ENCODE measurements at regions not wholly inside any gene's neighbourhood (a gene's known extent, or its start where the extent isn't known, plus 50 kb on each side); places are given as distances from the start of the nearest gene placed in this dataset.

DNA sequence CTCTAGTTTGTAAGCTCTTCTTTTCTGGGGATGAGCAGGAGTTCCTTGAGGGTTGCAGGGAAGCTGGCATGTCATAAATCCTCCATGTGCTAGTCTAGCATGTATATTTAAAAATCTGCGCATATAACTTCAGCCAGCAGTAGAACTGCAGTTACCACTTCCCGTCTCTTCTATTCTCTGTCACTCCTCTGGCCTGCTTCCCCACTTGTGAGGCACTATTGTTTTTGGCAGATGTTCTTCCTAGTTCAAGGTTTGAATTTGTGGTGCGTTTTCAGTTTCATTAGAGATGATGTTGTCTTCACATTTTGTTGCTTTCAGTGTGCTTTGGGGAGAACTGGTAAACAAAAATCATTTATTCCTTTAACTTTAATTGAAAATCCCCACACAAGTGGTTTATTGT, 169.1 kb upstream of the ZPLD1 start:
- no peaks in the 10 kb centered on the region for H3K4me1 ChIP-seq (ENCODE audit: control insufficient read depth, insufficient read depth, low read length)
- in situ Hi-C loops (cut with MboI): no loop called here
- H3K4me3 ChIP-seq: no peak overlapping the region
- no peaks in the 10 kb centered on the region for H3K27me3 ChIP-seq (replicated peaks in 1 of 2; ENCODE audit: control insufficient read depth in 2 of 2, insufficient read depth in 2 of 2, low read length in 1 of 2)
- H4K20me1 ChIP-seq (ENCODE audit: control insufficient read depth, insufficient read depth): no peaks in the 10 kb centered on the region
- BruUV-seq (replicated peaks): no TSS peak
- no peak for DNase-seq (ENCODE audit: low read depth, low spot score)
- H3K27ac ChIP-seq (ENCODE audit: control insufficient read depth, insufficient read depth): no peak overlapping the region
- no peak for FAIRE-seq
- no peaks in the 10 kb centered on the region for H3K36me3 ChIP-seq (ENCODE audit: control insufficient read depth in 2 of 2, insufficient read depth in 2 of 2, low read length in 1 of 2)
- ATAC-seq: peak; percentile 39; the same call in 2 of the 3 replicates
- no peak overlapping the region for H3K4me2 ChIP-seq (ENCODE audit: control insufficient read depth, insufficient read depth)
- ChIA-PET SMC1A (ENCODE audit: uncharacterized antibody, unreplicated experiment) (interaction anchor here (0.8 kb wide), 1 partner anchor 23 kb away, joined by 3 read pairs; no protein-coding TSS in a partner anchor), POLR2A (no interaction called here), CTCF (interaction anchor here (1.0 kb wide), 1 partner anchor 463 kb away, joined by 3 read pairs; no protein-coding TSS in a partner anchor), RAD21 (ENCODE audit: unreplicated experiment) (no interaction called here)
- no peaks in the 10 kb centered on the region for H3K79me2 ChIP-seq (ENCODE audit: control insufficient read depth, insufficient read depth, low read length)
- WGBS (ENCODE audit: insufficient coverage, insufficient replicate concordance, low lambda C conversion rate, missing lambda C conversion rate): 0% methylated on average over 3 of the region's 3 CpGs
- TF ChIP-seq PML (IDR thresholded peaks at IDR 0.05; ENCODE audit: low read length) (no peak), YY1 (IDR thresholded peaks at IDR 0.05; ENCODE audit: low read depth, low read length) (no peak), CBFB (IDR thresholded peaks at IDR 0.05; ENCODE audit: low read depth) (no peak), NR2C1 (IDR thresholded peaks at IDR 0.05) (0 out of 2 replicates have a peak, but pooled peaks have one; percentile 17)
- H3K9ac ChIP-seq (ENCODE audit: control insufficient read depth, insufficient read depth, low read length): no peak overlapping the region
- no peaks in the 10 kb centered on the region for H3K9me3 ChIP-seq (replicated peaks; ENCODE audit: control insufficient read depth, insufficient read depth, low read length)
- intact Hi-C loops (cut with micrococcal nuclease; ENCODE audit: unreplicated experiment): no loop called here
- H2AFZ ChIP-seq (ENCODE audit: control insufficient read depth, low read depth, low read length): peak overlapping the region; percentile 19

DNA sequence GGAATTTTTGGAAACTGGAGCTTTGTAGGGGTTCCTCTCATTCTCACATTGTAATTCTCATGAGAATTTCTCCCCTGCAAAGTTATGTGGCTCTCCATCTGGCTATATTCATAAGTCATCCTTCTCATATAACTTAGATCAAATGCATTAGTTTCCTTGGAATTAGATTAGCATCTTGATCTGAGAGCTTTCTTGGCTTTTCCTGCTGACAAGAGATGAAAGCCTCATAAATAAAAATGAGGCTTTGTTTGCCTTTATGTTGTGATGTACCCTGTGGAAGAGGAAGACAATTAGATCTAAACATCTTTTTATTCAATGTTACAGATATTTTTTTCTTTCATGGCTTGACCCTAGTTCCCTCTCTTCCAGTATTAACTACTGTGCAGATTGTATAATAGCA, 165.4 kb upstream of the ZPLD1 start:
- Histone ChIP-seq H3K4me2 (ENCODE audit: control insufficient read depth, insufficient read depth) (no peak overlapping the region), H3K9me3 (replicated peaks; ENCODE audit: control insufficient read depth, insufficient read depth, low read length) (no peaks in the 10 kb centered on the region), H3K4me3 (no peak overlapping the region), H4K20me1 (ENCODE audit: control insufficient read depth, insufficient read depth) (no peaks in the 10 kb centered on the region), H3K4me1 (ENCODE audit: control insufficient read depth, insufficient read depth, low read length) (no peaks in the 10 kb centered on the region), H3K9ac (ENCODE audit: control insufficient read depth, insufficient read depth, low read length) (no peak overlapping the region), H3K79me2 (ENCODE audit: control insufficient read depth, insufficient read depth, low read length) (no peaks in the 10 kb centered on the region), H3K27ac (ENCODE audit: control insufficient read depth, insufficient read depth) (no peak overlapping the region), H3K36me3 (ENCODE audit: control insufficient read depth in 2 of 2, insufficient read depth in 2 of 2, low read length in 1 of 2) (no peaks in the 10 kb centered on the region), H2AFZ (ENCODE audit: control insufficient read depth, low read depth, low read length) (no peak overlapping the region), H3K27me3 (replicated peaks in 1 of 2; ENCODE audit: control insufficient read depth in 2 of 2, insufficient read depth in 2 of 2, low read length in 1 of 2) (no peaks in the 10 kb centered on the region)
- TF ChIP-seq, protein P1, sequence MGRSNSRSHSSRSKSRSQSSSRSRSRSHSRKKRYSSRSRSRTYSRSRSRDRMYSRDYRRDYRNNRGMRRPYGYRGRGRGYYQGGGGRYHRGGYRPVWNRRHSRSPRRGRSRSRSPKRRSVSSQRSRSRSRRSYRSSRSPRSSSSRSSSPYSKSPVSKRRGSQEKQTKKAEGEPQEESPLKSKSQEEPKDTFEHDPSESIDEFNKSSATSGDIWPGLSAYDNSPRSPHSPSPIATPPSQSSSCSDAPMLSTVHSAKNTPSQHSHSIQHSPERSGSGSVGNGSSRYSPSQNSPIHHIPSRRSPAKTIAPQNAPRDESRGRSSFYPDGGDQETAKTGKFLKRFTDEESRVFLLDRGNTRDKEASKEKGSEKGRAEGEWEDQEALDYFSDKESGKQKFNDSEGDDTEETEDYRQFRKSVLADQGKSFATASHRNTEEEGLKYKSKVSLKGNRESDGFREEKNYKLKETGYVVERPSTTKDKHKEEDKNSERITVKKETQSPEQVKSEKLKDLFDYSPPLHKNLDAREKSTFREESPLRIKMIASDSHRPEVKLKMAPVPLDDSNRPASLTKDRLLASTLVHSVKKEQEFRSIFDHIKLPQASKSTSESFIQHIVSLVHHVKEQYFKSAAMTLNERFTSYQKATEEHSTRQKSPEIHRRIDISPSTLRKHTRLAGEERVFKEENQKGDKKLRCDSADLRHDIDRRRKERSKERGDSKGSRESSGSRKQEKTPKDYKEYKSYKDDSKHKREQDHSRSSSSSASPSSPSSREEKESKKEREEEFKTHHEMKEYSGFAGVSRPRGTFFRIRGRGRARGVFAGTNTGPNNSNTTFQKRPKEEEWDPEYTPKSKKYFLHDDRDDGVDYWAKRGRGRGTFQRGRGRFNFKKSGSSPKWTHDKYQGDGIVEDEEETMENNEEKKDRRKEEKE (IDR thresholded peaks at IDR 0.05): no peak
- TF ChIP-seq MXI1 (IDR thresholded peaks at IDR 0.05; ENCODE audit: low read depth, low read length): no peak
- TF ChIP-seq NR2C2 (IDR thresholded peaks at IDR 0.05; ENCODE audit: borderline replicate concordance, control insufficient read depth, insufficient read length, low read depth): no peak
- no peak for TF ChIP-seq HCFC1 (IDR thresholded peaks at IDR 0.05; ENCODE audit: low read length)
- TF ChIP-seq MEF2A (IDR thresholded peaks at IDR 0.05; ENCODE audit: insufficient read depth, low read depth, low read length): no peak
- TF ChIP-seq HDAC2 (IDR thresholded peaks at IDR 0.05): no peak
- intact Hi-C loops (cut with micrococcal nuclease; ENCODE audit: unreplicated experiment): no loop called here
- in situ Hi-C loops (cut with MboI): no loop called here
- POLR2A ChIA-PET: no interaction called here
- ATAC-seq: no peak
- FAIRE-seq: no peak
- RAD21 ChIA-PET (ENCODE audit: unreplicated experiment): no interaction called here
- no peak for DNase-seq (ENCODE audit: low read depth, low spot score)
- no TSS peak for BruUV-seq (replicated peaks)
- SMC1A ChIA-PET (ENCODE audit: uncharacterized antibody, unreplicated experiment): interaction anchor here (1.8 kb wide), 1 partner anchor 13 kb away, joined by 4 read pairs; no protein-coding TSS in a partner anchor
- CTCF ChIA-PET: interaction anchor here (1.4 kb wide), 1 partner anchor 40 kb away, joined by 3 read pairs; no protein-coding TSS in a partner anchor
